HG03469 (cell line): ENCODE measurements at regions not wholly inside any gene's neighbourhood (a gene's known extent, or its start where the extent isn't known, plus 50 kb on each side); places are given as distances from the start of the nearest gene placed in this dataset.

Experiments
- ATAC-seq: cut with Tn5 transposase; IDR thresholded peaks from one replicate; pipeline ENCODE4 v1.9.1; 2021; ENCODE audit warnings: mild to moderate bottlenecking, moderate library complexity, moderate number of reproducible peaks; ENCODE audit not compliant: unreplicated experiment

- ATAC-seq = no peak
Measured at GRCh38 chr13:109899316-109899715, 112.9 kb upstream of the IRS2 start.

- ATAC-seq = no peak
Measured at GRCh38 chr13:109897988-109898624, 111.7 kb upstream of the IRS2 start.

GRCh38 chr13:109892101-109892500 is 105.7 kb upstream of the IRS2 start:
- no peak for ATAC-seq

DNA sequence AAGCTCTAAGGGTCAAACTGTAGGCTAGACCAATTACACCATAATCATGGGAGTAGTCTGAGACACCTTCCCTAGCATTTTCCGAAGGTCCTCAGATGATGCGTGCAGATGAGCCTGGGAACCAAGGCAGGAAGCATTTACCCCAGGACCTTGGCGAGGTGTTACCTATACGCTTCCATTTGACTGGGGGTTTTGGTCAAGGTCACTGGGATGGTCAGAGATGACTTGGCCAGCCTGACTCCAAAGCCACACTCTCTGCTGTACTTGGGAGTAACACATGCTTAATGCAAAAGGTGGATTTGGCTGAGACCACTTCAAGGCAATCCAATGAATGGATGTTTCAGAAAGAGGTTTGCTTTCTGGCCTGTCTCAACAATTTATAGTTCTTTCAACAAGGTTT is 98.9 kb upstream of the IRS2 start:
- ATAC-seq = no peak

DNA sequence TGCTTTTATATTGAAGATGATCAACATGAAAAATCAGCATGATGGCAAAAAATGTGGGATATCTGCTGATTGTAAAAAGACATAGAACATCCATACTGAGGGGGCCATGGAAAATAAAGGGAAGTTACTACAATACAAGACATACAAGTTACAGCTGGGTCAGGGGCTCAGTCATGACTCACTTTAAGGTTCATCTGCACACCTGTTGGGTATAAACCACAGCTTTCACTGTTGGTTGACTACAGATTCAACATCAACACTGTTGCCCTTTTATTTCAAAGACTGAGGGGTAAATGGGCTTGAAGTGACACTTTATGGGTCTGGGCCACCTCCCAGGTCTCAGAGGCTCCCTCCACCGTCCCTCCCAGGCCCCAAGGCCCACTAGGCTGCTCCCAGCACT is 98.1 kb upstream of the IRS2 start:
- ATAC-seq = no peak

DNA sequence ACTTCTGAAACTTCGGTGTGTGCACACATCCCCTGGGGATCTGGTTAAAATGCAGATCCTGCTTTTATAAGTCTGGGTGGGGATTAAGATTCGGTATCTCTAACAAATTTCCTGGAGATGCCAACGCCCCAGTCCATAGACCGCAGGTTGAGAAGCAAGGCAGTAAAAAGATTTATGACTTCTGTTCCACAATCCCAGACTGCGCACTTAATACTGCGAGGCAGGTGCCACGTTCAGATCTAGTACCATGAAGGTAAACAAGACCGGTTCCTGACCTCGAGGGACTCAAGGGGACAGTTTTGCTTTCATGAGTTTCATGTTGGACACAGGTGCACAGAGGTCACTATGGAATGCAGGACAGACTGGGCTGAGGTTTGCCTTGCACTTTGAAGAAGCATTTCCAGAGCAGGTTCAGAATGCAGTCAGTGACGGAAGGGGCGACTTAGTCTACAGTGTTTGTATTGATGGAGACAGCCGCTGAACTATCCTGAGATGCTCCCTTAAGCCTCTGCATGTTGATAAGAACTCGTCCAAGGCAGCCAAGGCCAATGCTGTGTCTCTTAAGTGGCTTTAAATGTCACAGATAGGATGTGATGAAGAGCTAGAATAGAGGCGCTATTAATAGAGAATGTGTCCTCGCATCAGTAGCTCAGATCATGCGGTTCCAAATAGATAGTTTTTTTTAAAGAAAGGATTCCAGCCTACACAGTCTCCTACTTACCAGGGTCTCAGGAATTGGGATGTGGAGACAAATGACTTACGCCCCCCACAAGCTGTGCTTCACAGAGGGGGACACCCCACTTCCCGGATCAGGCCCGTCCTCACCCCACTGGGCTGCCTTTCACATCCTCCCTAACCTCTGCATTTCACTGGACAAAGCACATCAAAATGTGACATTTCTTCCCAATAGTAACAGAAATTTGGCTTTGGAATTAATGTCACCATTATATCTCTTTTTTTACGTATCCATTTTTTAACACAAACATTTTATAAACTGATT is 97.1 kb upstream of the IRS2 start:
- ATAC-seq = no peak

DNA sequence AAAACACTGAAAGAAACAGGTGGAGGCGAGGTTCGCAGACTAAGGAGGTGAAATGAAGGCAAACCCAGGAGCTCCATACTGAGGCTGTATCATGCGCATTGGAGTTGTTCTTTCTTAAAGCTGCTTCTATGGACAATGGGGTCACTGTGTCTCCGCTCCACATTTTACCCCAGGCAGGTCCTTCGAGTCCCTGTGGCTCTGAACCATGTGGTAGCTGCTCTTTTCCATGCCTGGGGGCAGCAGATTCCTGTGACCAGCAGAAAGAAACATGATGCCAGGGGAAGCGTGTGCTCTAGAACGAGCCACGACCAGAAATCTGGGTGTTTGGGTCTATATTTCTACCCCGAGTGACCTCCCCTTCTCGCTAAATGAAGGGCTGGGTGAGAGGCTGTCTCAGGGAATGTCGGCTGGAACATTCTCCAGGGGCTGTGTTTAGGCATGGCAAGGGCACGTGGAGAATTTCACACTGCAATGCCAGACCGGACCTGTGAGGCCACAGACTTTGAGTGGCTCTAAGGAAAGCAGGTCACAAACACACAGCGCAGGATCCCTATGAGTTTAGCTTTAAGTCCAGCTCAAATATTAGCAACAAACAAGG is 95.7 kb upstream of the IRS2 start:
- no peak for ATAC-seq

GRCh38 chr13:109881347-109881725 is 95.0 kb upstream of the IRS2 start:
- ATAC-seq = no peak

GRCh38 chr13:109880371-109881346 is 94.3 kb upstream of the IRS2 start:
- ATAC-seq = no peak

GRCh38 chr13:109879338-109879737 is 93.0 kb upstream of the IRS2 start:
- ATAC-seq = no peak

GRCh38 chr13:109877809-109878208 is 91.4 kb upstream of the IRS2 start:
- no peak for ATAC-seq

- ATAC-seq = no peak
Measured at GRCh38 chr13:109875746-109876145, 89.4 kb upstream of the IRS2 start.

DNA sequence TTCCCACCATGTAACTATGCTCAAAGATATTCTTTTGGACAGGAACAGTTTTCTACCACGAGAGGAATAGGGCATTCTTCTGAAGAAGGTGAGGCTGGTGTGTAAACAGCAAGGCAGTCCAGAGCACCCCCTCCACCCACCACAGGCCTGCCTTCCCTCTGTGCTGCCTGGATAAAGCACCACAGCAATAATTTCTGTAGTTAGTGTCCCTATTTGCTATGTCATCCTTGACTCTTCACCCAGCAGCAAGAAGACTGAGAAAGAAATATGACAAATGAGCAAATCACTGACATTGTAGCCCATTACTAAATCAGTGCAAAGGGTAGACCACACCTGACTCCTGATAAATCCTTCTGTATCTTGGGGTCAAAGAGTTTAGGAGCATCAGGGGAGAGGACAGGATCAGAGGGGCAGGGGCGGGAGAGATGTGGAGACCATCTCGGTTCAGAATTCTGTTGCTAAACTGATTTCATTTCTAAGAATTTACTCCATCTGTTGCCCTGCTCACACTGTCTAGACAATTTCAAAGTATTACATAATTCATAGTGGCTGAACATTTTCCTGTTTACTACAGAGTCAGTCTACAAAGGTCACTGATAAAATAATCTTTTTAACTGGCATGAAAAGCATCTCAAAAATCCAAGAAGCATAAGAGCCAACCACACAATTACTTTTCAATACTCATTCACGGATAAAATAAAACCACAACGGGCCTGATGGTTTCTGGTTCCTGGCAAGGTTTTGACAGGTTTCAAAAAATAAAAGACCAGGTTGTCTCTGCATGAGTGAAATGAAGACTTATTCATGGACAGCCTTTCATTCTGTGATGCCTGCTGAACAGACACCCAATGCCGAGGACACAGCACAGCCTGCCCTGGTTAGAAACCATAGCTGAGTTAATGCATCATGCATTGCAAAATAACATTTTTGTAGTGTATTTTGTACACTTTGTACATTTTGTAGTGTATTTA is 88.4 kb upstream of the IRS2 start:
- ATAC-seq = no peak

- no peak for ATAC-seq
Measured at GRCh38 chr13:109873351-109874123, 87.2 kb upstream of the IRS2 start.

- ATAC-seq = no peak
Measured at GRCh38 chr13:109872864-109873263, 86.5 kb upstream of the IRS2 start.

DNA sequence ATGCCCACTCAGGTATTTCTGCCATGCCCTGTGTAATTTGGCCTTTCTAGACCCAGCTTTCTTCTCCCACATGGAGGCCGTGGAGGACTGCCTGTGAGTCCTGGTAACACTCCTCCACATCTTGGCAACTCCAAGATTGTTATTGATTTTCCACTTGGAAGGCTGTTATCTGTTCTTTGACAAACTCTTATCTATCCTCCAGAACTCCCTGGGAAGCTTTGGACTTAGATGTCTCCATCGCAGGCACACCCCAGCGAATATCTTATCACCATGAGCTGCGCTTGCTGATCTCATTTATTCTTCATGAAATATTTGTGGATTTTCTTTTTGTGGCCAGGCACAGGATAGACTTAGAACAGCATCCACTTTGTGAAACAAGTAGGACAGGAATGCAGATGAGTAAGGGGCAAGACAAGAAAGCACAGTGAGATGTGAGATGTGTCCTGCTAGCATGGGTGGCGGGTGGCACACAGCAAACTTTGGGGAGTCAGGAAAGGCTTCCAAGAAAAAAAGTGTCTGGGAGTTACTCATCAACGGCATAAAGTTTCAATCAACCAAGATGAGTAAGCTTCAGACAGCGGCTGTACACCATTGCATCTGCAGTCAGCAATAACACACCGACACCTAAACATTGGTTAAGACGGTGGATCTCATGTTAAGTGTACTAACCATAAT is 84.5 kb upstream of the IRS2 start:
- ATAC-seq = no peak

GRCh38 chr13:109870274-109870673 is 83.9 kb upstream of the IRS2 start:
- ATAC-seq = no peak
